PC-9 (cell line): ENCODE measurements at regions not wholly inside any gene's neighbourhood (a gene's known extent, or its start where the extent isn't known, plus 50 kb on each side); places are given as distances from the start of the nearest gene placed in this dataset.

Source experiments
- BruUV-seq: library from RNA; stranded (reverse); fragments of 400-500 nt; replicated peaks from 2 replicates; lab custom pipeline; 2021; lab: Mats Ljungman, UMichigan
- CTCF ChIA-PET: fragments of 300-600 bp; sonication (Branson Sonifier 250); formaldehyde crosslinking; loops from one replicate; lab custom pipeline; 2022; ENCODE audit warnings: antibody characterized with exemption; lab: Charles Lee
- POLR2A ChIA-PET: fragments of 300-600 bp; sonication (Branson Sonifier 250); formaldehyde crosslinking; loops from one replicate; lab custom pipeline; 2022; ENCODE audit warnings: antibody characterized with exemption; ENCODE audit not compliant: unreplicated experiment; lab: Charles Lee
- DNase-seq, 2 experiments: peaks; one replicate each; pipeline versions ENCODE4 v3.0.0 to v3.0.0-alpha.2; 2015 to 2022; ENCODE audit warnings: mixed read lengths in 1 of 2
- H2AFZ ChIP-seq: fragments of 200-600 bp; sonication (generic); 2 replicates; pipeline ENCODE4 v1.8.1; 2017; ENCODE audit warnings: antibody characterized with exemption
- H3F3A ChIP-seq: fragments of 200-600 bp; sonication (generic); 2 replicates; pipeline ENCODE4 v1.8.1; 2017; ENCODE audit warnings: antibody characterized with exemption, mild to moderate bottlenecking, low read depth; ENCODE audit not compliant: insufficient read depth
- H3K27ac ChIP-seq: fragments of 200-600 bp; sonication (generic); 2 replicates; pipeline ENCODE4 v1.6.1; 2016; ENCODE audit warnings: mixed run types
- H3K27me3 ChIP-seq: fragments of 200-600 bp; sonication (generic); 2 replicates; pipeline ENCODE4 v1.6.1; 2016; ENCODE audit warnings: low read depth, mixed run types; ENCODE audit not compliant: insufficient read depth
- H3K36me3 ChIP-seq: fragments of 200-600 bp; sonication (generic); 2 replicates; pipeline ENCODE4 v1.6.1; 2016; ENCODE audit warnings: low read depth, mixed run types
- H3K4me1 ChIP-seq: fragments of 200-600 bp; sonication (generic); replicated peaks from 2 replicates; pipeline ENCODE4 v1.6.1; 2016; ENCODE audit warnings: mixed run types; ENCODE audit not compliant: insufficient read depth
- H3K4me2 ChIP-seq: fragments of 200-600 bp; sonication (generic); 2 replicates; pipeline ENCODE4 v1.6.1; 2017; ENCODE audit warnings: mixed run types
- H3K4me3 ChIP-seq: fragments of 200-600 bp; sonication (generic); 2 replicates; pipeline ENCODE4 v1.6.1; 2016; ENCODE audit warnings: mixed run types
- H3K79me2 ChIP-seq: fragments of 200-600 bp; sonication (generic); 2 replicates; pipeline ENCODE4 v1.6.1; 2017; ENCODE audit warnings: low read depth, mixed run types
- H3K9me2 ChIP-seq: fragments of 200-600 bp; sonication (generic); 2 replicates; pipeline ENCODE4 v1.8.1; 2017; ENCODE audit warnings: mild to moderate bottlenecking; ENCODE audit not compliant: insufficient read depth
- H3K9me3 ChIP-seq: fragments of 200-600 bp; sonication (generic); 2 replicates; pipeline ENCODE4 v1.8.1; 2016; ENCODE audit warnings: low read depth; ENCODE audit not compliant: insufficient read depth
- H4K20me1 ChIP-seq: fragments of 200-600 bp; sonication (generic); 2 replicates; pipeline ENCODE4 v1.8.1; 2017; ENCODE audit not compliant: insufficient read depth
- EZH2 ChIP-seq: fragments of 200-600 bp; sonication (generic); IDR thresholded peaks from 2 replicates; pipeline ENCODE4 v1.8.0; 2017; ENCODE audit warnings: antibody characterized with exemption, low read depth
- intact Hi-C: fragments of 100-400 bp; cut with micrococcal nuclease; formaldehyde crosslinking; loops from one replicate; pipeline ENCODE4 v1.10.0; 2022; ENCODE audit not compliant: unreplicated experiment
- TF ChIP-seq, protein P1 (sequence below): fragments of 200-600 bp; sonication (generic); conservative IDR thresholded peaks from 2 replicates; pipeline ENCODE4 v1.6.1; 2017; ENCODE audit warnings: mixed run types, antibody characterized with exemption, mild to moderate bottlenecking, moderate library complexity

DNA sequence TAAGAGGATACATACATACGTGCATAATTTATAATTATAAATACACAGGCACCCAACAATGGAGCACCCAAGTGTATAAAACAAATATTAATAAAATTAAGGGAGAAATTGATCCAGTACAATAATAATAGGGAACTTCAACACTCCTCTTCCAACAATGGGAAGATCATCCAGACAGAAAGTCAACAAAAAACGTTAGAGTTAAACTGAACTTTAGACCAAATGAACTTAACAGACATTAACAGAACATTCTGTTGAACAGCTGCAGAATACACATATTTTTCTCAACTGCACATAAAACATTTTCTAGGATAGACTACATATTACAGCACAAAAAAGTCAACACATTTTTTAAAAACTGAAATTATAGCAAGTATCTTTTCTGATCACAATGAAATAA, 339.7 kb downstream of the CGGBP1 start:
- no TSS peak for BruUV-seq
- intact Hi-C loops, result no loop called here
- Histone ChIP-seq H3K9me3 (no peaks in the 10 kb centered on the region), H3K27ac (no peak overlapping the region), H4K20me1 (no peaks in the 10 kb centered on the region), H3F3A (no peaks in the 10 kb centered on the region), H3K27me3 (no peaks in the 10 kb centered on the region), H3K4me2 (no peak overlapping the region), H3K79me2 (no peaks in the 10 kb centered on the region), H3K36me3 (no peaks in the 10 kb centered on the region), H2AFZ (no peak overlapping the region), H3K9me2 (no peaks in the 10 kb centered on the region; the same call in 1 of the 2 replicates), H3K4me1 (no peaks in the 10 kb centered on the region), H3K4me3 (no peak overlapping the region)
- DNase-seq, result no peak
- ChIA-PET CTCF (no interaction called here), POLR2A (no interaction called here)
- TF ChIP-seq, protein P1, sequence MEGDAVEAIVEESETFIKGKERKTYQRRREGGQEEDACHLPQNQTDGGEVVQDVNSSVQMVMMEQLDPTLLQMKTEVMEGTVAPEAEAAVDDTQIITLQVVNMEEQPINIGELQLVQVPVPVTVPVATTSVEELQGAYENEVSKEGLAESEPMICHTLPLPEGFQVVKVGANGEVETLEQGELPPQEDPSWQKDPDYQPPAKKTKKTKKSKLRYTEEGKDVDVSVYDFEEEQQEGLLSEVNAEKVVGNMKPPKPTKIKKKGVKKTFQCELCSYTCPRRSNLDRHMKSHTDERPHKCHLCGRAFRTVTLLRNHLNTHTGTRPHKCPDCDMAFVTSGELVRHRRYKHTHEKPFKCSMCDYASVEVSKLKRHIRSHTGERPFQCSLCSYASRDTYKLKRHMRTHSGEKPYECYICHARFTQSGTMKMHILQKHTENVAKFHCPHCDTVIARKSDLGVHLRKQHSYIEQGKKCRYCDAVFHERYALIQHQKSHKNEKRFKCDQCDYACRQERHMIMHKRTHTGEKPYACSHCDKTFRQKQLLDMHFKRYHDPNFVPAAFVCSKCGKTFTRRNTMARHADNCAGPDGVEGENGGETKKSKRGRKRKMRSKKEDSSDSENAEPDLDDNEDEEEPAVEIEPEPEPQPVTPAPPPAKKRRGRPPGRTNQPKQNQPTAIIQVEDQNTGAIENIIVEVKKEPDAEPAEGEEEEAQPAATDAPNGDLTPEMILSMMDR, result no peak
- TF ChIP-seq EZH2, result no peak

DNA sequence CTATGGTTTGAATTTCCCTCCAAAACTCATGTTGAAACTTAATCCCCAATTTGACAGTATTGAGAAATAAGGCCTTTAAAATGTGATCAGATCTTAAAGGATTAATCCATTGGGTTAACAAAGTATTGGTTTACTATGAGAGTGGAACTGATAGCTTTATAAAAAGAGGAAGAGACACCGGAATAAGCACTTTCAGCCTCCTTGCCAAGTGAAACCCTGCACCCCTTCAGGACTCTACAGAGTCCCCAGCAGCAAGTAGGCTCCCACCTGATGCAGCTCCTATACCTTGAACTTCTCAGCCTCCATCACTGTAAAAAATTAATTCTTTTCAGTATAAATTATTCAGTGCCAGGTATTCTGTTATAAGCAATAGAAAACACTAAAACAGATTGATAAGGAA, 348.3 kb downstream of the CGGBP1 start:
- H3K9me2 ChIP-seq, result peaks cover 3% of the 10 kb centered on the region; the same call in 1 of the 2 replicates
- TF ChIP-seq, protein P1, result no peak
- no peak for TF ChIP-seq EZH2
- POLR2A ChIA-PET, result no interaction called here
- no TSS peak for BruUV-seq
- no peaks in the 10 kb centered on the region for H3K36me3 ChIP-seq
- H4K20me1 ChIP-seq, result no peaks in the 10 kb centered on the region
- H3F3A ChIP-seq, result no peaks in the 10 kb centered on the region
- no peak overlapping the region for H3K27ac ChIP-seq
- H3K4me3 ChIP-seq, result no peak overlapping the region
- H3K4me2 ChIP-seq, result no peak overlapping the region
- CTCF ChIA-PET, result no interaction called here
- H3K79me2 ChIP-seq, result no peaks in the 10 kb centered on the region
- no peaks in the 10 kb centered on the region; the same call in 1 of the 2 replicates for H3K9me3 ChIP-seq
- H2AFZ ChIP-seq, result no peak overlapping the region
- DNase-seq, result no peak
- intact Hi-C loops, result no loop called here
- no peaks in the 10 kb centered on the region for H3K4me1 ChIP-seq
- H3K27me3 ChIP-seq, result no peaks in the 10 kb centered on the region

DNA sequence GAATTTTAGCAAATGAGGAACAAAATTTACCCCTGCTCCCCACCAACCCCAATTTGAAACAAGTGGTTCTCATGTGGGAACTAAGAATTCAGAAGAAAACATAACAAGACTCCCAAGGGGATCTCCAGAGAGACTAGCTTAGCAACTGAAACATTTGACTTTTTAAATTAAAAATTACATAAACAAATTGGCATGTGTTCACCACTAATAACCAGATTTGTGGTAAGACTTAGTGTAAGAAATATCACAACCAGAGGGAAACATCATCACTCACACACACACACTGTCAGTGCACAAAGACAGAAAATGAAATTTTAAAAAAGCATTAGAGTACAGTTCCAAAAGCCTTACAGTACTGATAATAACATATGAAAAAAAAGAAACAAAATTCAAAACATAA, 348.8 kb downstream of the CGGBP1 start:
- Histone ChIP-seq H3K27ac (no peak overlapping the region), H2AFZ (no peak overlapping the region), H3F3A (no peaks in the 10 kb centered on the region), H3K36me3 (no peaks in the 10 kb centered on the region), H3K27me3 (no peaks in the 10 kb centered on the region), H3K9me3 (no peaks in the 10 kb centered on the region; the same call in 1 of the 2 replicates), H4K20me1 (no peaks in the 10 kb centered on the region), H3K79me2 (no peaks in the 10 kb centered on the region), H3K4me2 (no peak overlapping the region), H3K4me1 (no peaks in the 10 kb centered on the region), H3K9me2 (peaks cover 3% of the 10 kb centered on the region; the same call in 1 of the 2 replicates), H3K4me3 (no peak overlapping the region)
- ChIA-PET CTCF (no interaction called here), POLR2A (no interaction called here)
- BruUV-seq, result no TSS peak
- intact Hi-C loops, result no loop called here
- no peak for TF ChIP-seq EZH2
- TF ChIP-seq, protein P1, result no peak
- DNase-seq, result no peak
